ENCODE measurements at regions not wholly inside any gene's neighbourhood (a gene's known extent, or its start where the extent isn't known, plus 50 kb on each side); places are given as distances from the start of the nearest gene placed in this dataset.

GRCh38 chr5:8943301-8943700, 602.6 kb downstream of the SEMA5A start:
- no peak for DNase-seq

- DNase-seq: no peak
These were observed 601.9 kb downstream of the SEMA5A start for GRCh38 chr5:8944005-8944404.

- DNase-seq: no peak
These were observed 599.9 kb downstream of the SEMA5A start for GRCh38 chr5:8945972-8946371.

- DNase-seq: no peak
These were observed 596.0 kb downstream of the SEMA5A start for GRCh38 chr5:8949908-8950307.

- no peak for DNase-seq
These were observed 593.7 kb downstream of the SEMA5A start for GRCh38 chr5:8952147-8952546.

- DNase-seq: no peak
These were observed 592.9 kb downstream of the SEMA5A start for GRCh38 chr5:8953016-8953415.

- DNase-seq: no peak
These were observed 591.9 kb downstream of the SEMA5A start for GRCh38 chr5:8953911-8954438.

GRCh38 chr5:8954801-8955200, 591.1 kb downstream of the SEMA5A start:
- DNase-seq: no peak

- no peak for DNase-seq
These were observed 589.2 kb downstream of the SEMA5A start for GRCh38 chr5:8956659-8957058.

- DNase-seq: no peak
These were observed 587.3 kb downstream of the SEMA5A start for GRCh38 chr5:8958602-8959001.

- no peak for DNase-seq
These were observed 584.7 kb downstream of the SEMA5A start for GRCh38 chr5:8961219-8961618.

GRCh38 chr5:8961956-8962355, 583.9 kb downstream of the SEMA5A start:
- no peak for DNase-seq

- DNase-seq: no peak
These were observed 564.9 kb downstream of the SEMA5A start for GRCh38 chr5:8981016-8981415.

- DNase-seq: no peak
These were observed 564.4 kb downstream of the SEMA5A start for GRCh38 chr5:8981496-8981895.

- DNase-seq: no peak
These were observed 561.5 kb downstream of the SEMA5A start for GRCh38 chr5:8984386-8984785.

All from CD4-positive, alpha-beta T cell treated with Interleukin-6 for 4 hours (primary cell).